H54 (cell line): ENCODE measurements at regions not wholly inside any gene's neighbourhood (a gene's known extent, or its start where the extent isn't known, plus 50 kb on each side); places are given as distances from the start of the nearest gene placed in this dataset.
"Not testable (repeated sequence)": the region's sequence is repeated elsewhere in the genome, so short reads cannot be mapped to it uniquely, and the experiment has no call there.

Experiments
- DNase-seq: peaks from one replicate; pipeline ENCODE4 v3.0.0; 2011; ENCODE audit warnings: low spot score, mixed read lengths; ENCODE audit not compliant: insufficient read length
- FAIRE-seq: peaks from 3 replicates; lab custom pipeline; 2011; peaks lifted over from hg19 to GRCh38; lab: Jason Lieb, UNC
- POLR2A ChIP-seq: IDR thresholded peaks from 2 replicates; pipeline ENCODE4 v1.6.1; 2011; ENCODE audit warnings: low read depth, mild to moderate bottlenecking, low read length

- no peak for DNase-seq
- no peak for FAIRE-seq
- TF ChIP-seq POLR2A: no peak
Observed at GRCh38 chr4:23455456-23456158, 434.2 kb downstream of the PPARGC1A start.

GRCh38 chr4:23441530-23442069 is 448.2 kb downstream of the PPARGC1A start:
- no peak for TF ChIP-seq POLR2A
- no peak for FAIRE-seq
- no peak for DNase-seq

GRCh38 chr4:23438764-23439163 is 451.1 kb downstream of the PPARGC1A start:
- no peak for FAIRE-seq
- no peak for DNase-seq
- TF ChIP-seq POLR2A: no peak

GRCh38 chr4:23429497-23429896 is 460.4 kb downstream of the PPARGC1A start:
- DNase-seq (no peak), FAIRE-seq (no peak)
- TF ChIP-seq POLR2A: no peak

GRCh38 chr4:23425570-23425969 is 464.3 kb downstream of the PPARGC1A start:
- TF ChIP-seq POLR2A: no peak
- DNase-seq (no peak), FAIRE-seq (no peak)

GRCh38 chr4:23423540-23423939 is 466.3 kb downstream of the PPARGC1A start:
- no peak for DNase-seq
- FAIRE-seq: no peak
- no peak for TF ChIP-seq POLR2A

GRCh38 chr4:23422878-23423277 is 467.0 kb downstream of the PPARGC1A start:
- no peak for TF ChIP-seq POLR2A
- FAIRE-seq: no peak
- DNase-seq: no peak

- FAIRE-seq: no peak
- no peak for TF ChIP-seq POLR2A
- DNase-seq: no peak
Observed at GRCh38 chr4:23413631-23414030, 476.2 kb downstream of the PPARGC1A start.

GRCh38 chr4:23412701-23413100 is 477.1 kb downstream of the PPARGC1A start:
- no peak for TF ChIP-seq POLR2A
- DNase-seq (no peak), FAIRE-seq (no peak)

GRCh38 chr4:23408913-23409312 is 480.9 kb downstream of the PPARGC1A start:
- not testable (repeated sequence) for FAIRE-seq, DNase-seq

GRCh38 chr4:23401572-23401971 is 488.3 kb downstream of the PPARGC1A start:
- FAIRE-seq (no peak), DNase-seq (no peak)
- TF ChIP-seq POLR2A: no peak

GRCh38 chr4:23392860-23393458 is 496.9 kb downstream of the PPARGC1A start:
- FAIRE-seq: no peak

GRCh38 chr4:23390246-23390645 is 499.6 kb downstream of the PPARGC1A start:
- no peak for TF ChIP-seq POLR2A
- DNase-seq: no peak
- no peak for FAIRE-seq

More at GRCh38 chr4:23392860-23393458, 496.9 kb downstream of the PPARGC1A start:
- no peak for TF ChIP-seq POLR2A
- DNase-seq: no peak

GRCh38 chr4:23388699-23389395 is 501.0 kb downstream of the PPARGC1A start:
- FAIRE-seq: no peak
- TF ChIP-seq POLR2A: no peak
- DNase-seq: no peak
